Endometrial microvascular endothelial cells (primary cell): ENCODE measurements at regions not wholly inside any gene's neighbourhood (a gene's known extent, or its start where the extent isn't known, plus 50 kb on each side); places are given as distances from the start of the nearest gene placed in this dataset.

ENCODE experiments used
- in situ Hi-C: cut with HindIII; loops from 2 replicates; pipeline ENCODE4 v1.10.0; 2017; ENCODE audit warnings: low sequenced_read_pairs, low pct_unique_long_range_greater_than_20kb; ENCODE audit errors: inconsistent ontology term

- in situ Hi-C loops = no loop called here
Measured at GRCh38 chr9:108150736-108151586, 661.4 kb upstream of the KLF4 start.

GRCh38 chr9:108149326-108149725 is 659.8 kb upstream of the KLF4 start:
- in situ Hi-C loops = no loop called here

GRCh38 chr9:108142504-108143201 is 653.1 kb upstream of the KLF4 start:
- in situ Hi-C loops = no loop called here

GRCh38 chr9:108142142-108142503 is 652.6 kb upstream of the KLF4 start:
- in situ Hi-C loops = no loop called here

- in situ Hi-C loops = no loop called here
Measured at GRCh38 chr9:108139900-108140299, 650.3 kb upstream of the KLF4 start.

GRCh38 chr9:108138516-108138915 is 648.9 kb upstream of the KLF4 start:
- in situ Hi-C loops = no loop called here

GRCh38 chr9:108136656-108137055 is 647.1 kb upstream of the KLF4 start:
- in situ Hi-C loops = no loop called here

GRCh38 chr9:108134486-108135128 is 645.0 kb upstream of the KLF4 start:
- in situ Hi-C loops = no loop called here

GRCh38 chr9:108133680-108134079 is 644.1 kb upstream of the KLF4 start:
- in situ Hi-C loops = no loop called here

- in situ Hi-C loops = no loop called here
Measured at GRCh38 chr9:108133101-108133500, 643.5 kb upstream of the KLF4 start.

GRCh38 chr9:108130905-108131304 is 641.3 kb upstream of the KLF4 start:
- in situ Hi-C loops = no loop called here

- in situ Hi-C loops = no loop called here
Measured at GRCh38 chr9:108125625-108126024, 636.1 kb upstream of the KLF4 start.

GRCh38 chr9:108119530-108120113 is 630.1 kb upstream of the KLF4 start:
- in situ Hi-C loops = no loop called here

- in situ Hi-C loops = no loop called here
Measured at GRCh38 chr9:108117795-108118194, 628.2 kb upstream of the KLF4 start.

GRCh38 chr9:108117306-108117705 is 627.7 kb upstream of the KLF4 start:
- in situ Hi-C loops = no loop called here

- in situ Hi-C loops = no loop called here
Measured at GRCh38 chr9:108113596-108113995, 624.0 kb upstream of the KLF4 start.

GRCh38 chr9:108109927-108110690 is 620.5 kb upstream of the KLF4 start:
- in situ Hi-C loops = no loop called here

- in situ Hi-C loops = no loop called here
Measured at GRCh38 chr9:108108852-108109448, 619.4 kb upstream of the KLF4 start.
